Tibial nerve (tissue), 4 donors: ENCODE measurements at regions not wholly inside any gene's neighbourhood (a gene's known extent, or its start where the extent isn't known, plus 50 kb on each side); places are given as distances from the start of the nearest gene placed in this dataset.

Experiments used
- CTCF ChIP-seq, 5 experiments: fragments of 200-600 bp in 3 of 5; fragments of 450-650 bp in 2 of 5; sonication (generic) in 3 of 5; IDR thresholded peaks; one replicate each; pipeline ENCODE4 v1.5.1; 2016 to 2019; ENCODE audit warnings: antibody characterized with exemption in 5 of 5, mild to moderate bottlenecking in 3 of 5, moderate library complexity in 2 of 5
- EP300 ChIP-seq, 2 donors: sonication (generic); formaldehyde crosslinking; IDR thresholded peaks; one replicate each; pipeline ENCODE4 v1.6.1; 2017; ENCODE audit warnings: antibody characterized with exemption in 2 of 2, mild to moderate bottlenecking in 1 of 2
- POLR2A ChIP-seq, 2 donors: fragments of 450-650 bp; IDR thresholded peaks; one replicate each; pipeline ENCODE4 v1.6.1; 2017; ENCODE audit warnings: antibody characterized with exemption in 2 of 2, mild to moderate bottlenecking in 2 of 2, moderate library complexity in 2 of 2

- TF ChIP-seq CTCF (IDR thresholded peaks at IDR 0.05): peak in 1 of 5 experiments; percentile 40
- peak; percentile 77 to 90 for TF ChIP-seq POLR2A (IDR thresholded peaks at IDR 0.05)
- TF ChIP-seq EP300 (IDR thresholded peaks at IDR 0.05): peak; percentile 45 to 83
Observed at GRCh38 chr12:4030929-4031702, 157.9 kb upstream of the PARP11 start.
